NCI-H526 treated with DMSO at 0.1 percent for 48 hours (cell line): ENCODE measurements at regions not wholly inside any gene's neighbourhood (a gene's known extent, or its start where the extent isn't known, plus 50 kb on each side); places are given as distances from the start of the nearest gene placed in this dataset.

Source experiments
- DNase-seq: peaks from one replicate; lab custom pipeline; 2025; lab: John Stamatoyannopoulos, UW

GRCh38 chr6:169082817-169083507 is 170.7 kb downstream of the THBS2 start:
- DNase-seq = no peak

GRCh38 chr6:169082093-169082492 is 171.6 kb downstream of the THBS2 start:
- no peak for DNase-seq

GRCh38 chr6:169081248-169081647 is 172.4 kb downstream of the THBS2 start:
- no peak for DNase-seq

DNA sequence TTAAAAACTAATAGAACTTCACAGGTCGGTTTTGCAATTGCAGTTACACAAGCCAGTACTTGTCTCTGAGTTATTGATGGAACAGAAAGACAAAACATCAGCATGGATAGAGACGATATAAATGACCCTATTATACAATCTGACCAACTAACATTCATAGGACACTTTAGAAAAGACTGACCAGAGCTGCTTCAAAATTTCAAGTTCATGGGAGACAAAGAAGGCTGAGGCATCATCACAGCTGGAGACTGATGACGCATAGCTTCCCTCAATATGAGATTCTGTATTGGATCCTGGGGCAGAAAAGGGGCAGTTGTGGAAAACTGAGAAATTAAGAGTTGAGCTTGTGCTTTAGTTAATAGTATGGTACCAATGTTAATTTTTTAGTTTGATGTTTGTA is 174.0 kb downstream of the THBS2 start:
- no peak for DNase-seq

- DNase-seq = no peak
Observed at GRCh38 chr6:169078399-169079145, 175.1 kb downstream of the THBS2 start.

DNA sequence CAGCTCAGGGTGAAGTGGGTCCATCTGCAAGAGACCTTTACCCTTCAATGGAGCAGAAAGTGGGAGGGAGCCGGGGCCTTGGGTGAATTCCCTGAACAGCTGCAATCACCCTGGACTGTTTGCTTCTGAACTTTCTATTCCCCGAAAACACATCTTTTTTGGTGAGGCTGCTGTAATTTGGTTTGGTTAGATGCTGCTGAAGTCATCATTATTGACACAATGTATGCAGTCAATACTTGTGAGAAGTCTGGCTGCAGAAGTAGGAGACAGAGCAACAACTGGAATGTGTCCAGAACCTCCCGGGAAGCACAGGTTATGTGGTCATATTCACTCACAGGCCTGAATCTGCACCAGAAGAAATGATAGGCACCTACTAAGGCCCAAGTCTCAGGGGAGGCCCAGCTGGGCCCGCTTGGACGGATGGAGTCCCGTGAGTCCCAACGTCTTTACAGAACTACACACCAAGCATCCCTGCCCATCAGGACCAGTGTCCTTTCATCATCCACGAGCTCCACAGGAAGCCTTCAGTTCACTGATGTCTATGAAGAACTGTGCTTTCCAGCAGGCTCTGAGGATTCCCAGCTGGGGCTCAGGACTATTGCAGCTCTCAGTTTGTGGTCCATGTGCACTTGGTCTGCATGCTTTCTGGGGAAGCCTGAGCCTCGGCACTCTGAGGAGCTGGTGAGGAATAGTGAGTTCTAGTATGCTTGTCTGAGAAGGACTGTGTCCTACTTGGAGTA is 177.6 kb downstream of the THBS2 start:
- DNase-seq = no peak

GRCh38 chr6:169075211-169075914 is 178.3 kb downstream of the THBS2 start:
- DNase-seq = no peak

- DNase-seq = no peak
Observed at GRCh38 chr6:169074526-169074925, 179.1 kb downstream of the THBS2 start.

DNA sequence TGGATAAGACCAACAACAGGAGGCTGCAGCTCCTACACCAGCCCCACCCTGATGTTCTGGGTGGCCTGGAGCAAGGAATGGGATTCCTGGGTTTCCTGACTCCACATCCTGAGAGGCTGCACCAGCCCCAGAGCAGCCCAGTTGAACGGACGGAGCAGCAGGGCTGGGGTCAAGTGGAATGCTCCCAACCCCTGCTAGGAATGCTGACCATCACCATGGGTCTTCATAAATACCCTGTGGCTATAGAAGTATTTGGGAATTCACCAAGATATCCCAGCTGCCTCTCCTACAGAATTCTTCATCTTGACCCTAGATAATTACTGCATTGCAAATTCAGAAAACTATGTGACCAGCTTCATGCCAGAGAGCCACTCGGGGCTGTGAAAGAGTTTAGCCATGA is 180.3 kb downstream of the THBS2 start:
- no peak for DNase-seq

DNA sequence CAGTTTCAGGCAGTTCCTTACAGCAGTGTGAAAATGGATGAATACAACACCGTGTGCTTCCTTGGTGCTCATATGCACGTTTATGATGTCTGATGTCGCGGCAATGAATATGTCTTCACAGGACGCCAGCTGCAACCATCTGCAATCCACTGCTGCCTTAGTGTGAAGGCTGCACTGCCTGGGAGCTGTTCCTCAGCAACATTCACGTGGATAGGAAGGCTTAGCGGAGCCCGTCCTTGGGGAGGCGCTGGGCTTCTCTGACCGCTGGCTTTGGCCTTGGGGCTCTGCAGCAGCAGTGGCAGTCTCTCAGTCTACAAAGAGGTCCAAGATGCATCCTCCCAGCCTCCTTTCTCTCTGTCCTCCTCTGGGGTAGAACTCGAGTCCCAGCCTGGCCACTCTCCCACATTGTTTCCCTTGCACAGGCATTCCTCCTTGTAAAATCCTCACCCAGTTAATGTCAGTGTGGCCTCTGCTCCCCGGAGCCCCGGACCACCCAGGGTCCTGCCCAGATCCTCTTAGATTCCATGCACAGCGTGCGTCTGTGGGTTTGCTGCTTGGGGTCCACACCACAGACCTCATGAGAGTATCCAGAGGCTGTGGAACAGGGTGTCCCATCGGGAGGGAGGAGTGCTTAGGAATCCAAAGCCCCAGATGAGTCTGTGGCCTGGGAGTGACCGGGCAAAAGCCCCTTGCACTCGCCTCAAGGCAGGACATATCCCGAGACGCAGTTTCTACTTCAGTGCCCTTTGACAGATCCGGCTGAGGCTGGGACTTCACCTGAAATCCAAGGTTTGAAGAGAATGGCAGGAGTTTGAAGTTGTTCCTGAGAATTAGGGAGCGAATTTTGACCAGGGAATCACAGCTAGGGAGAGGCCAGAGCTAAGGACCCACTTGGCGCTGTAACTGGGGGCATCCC is 181.3 kb downstream of the THBS2 start:
- DNase-seq = no peak

DNA sequence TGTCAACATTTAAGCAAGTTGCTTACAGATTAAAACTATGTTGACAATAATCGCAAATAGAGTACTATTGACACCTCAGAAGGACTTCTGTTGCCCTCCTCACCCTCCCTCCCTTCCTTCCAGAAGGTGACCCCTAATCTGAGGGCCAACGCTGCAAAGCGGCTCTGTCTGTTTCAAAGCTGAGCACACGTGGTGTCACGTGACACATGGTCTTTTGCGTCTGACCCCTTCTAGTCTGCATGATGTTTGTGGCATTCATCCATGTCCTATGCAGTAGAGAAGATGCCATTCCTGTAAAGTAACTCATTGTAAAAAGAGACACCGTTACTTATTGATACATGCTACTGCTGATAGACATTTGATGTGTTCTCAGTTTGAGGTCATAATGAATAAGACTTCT is 182.3 kb downstream of the THBS2 start:
- no peak for DNase-seq

DNA sequence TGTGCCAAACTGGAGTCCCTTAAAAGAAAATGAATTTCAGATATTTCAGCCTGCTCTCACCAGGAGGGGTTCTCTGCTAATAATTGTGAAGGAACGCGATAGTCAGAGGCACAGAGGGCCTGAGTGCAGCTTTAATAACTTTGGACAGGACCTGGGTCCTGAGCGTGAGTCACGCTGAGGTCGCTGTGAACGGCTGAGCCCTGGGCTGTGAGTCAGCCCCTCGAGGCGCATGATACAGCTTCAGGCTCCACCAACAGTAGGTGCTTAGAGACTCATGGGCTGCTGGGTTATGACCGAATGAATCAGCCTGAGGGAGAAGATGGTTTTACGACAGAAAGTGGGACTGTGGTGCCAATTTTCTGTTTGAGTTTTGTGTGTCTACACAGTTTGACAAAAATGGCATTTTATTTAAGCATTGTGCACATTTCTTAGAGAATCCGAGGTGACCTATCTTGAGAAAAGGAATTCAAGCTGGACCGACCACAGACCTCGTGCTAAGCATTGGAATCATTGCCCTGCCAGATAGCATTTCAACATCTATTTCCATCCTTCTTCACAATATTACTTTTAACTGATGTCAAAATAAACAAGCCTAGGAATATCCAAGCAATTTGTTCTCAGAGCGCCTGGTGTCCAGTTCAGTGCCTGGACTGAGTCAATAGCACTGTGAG is 183.0 kb downstream of the THBS2 start:
- no peak for DNase-seq

GRCh38 chr6:169069356-169069755 is 184.3 kb downstream of the THBS2 start:
- no peak for DNase-seq

DNA sequence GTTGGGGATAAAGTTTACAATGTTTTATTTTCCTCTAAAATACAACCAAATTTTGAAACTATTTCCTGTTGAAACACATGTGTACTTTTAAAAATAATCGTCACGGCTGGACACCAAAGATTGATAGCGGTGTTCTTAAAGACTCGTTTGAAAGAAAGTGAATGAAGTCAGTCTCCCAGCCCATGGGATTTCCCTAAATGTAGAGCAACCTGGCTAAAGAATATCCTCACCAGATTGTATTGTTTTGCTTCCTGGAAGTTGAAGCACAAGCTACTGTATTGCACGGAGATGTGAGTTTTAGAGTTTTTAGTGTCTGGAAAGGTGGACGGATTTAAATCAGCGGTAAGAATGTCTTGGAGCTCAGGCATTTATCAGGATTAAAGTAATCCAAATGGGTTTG is 189.5 kb downstream of the THBS2 start:
- DNase-seq = no peak

DNA sequence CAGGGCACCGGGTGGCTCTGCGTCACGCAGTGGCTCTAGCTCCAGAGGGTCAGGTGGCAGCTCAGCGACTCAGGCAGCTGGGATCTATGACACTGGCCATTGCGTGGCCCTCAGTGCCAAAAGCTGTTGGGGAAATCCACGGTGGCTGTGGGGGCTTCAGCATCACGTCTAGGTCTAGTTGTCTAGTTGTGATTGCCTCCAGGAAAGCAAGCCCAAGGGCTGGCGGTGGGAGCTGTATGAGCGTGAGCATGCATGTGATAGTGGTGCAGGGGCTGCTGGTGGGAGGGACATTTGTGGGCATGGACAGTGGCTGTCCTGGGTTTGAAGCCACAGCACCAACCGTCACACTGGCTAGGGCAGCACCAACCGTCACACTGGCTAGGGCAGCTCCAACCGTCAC is 191.4 kb downstream of the THBS2 start:
- no peak for DNase-seq

GRCh38 chr6:169058634-169059033 is 195.0 kb downstream of the THBS2 start:
- no peak for DNase-seq

DNA sequence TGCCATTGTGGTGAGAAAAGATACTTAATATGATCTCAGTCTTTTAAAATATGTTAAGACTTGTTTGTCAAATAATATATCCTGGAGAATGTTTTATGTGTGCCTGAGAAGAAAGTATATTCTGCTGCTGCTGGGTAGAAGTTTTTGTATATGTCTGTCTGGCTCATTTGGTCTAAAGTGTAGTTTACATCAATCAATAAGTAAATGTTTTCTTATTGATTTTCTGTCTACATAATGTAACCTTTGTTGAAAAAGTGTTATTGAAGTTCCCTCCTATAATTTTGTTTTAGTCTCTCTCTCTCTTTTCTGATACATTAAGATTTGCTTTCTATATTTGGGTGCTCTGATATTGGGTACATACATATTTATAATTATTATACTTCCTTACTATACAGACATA is 201.2 kb downstream of the THBS2 start:
- DNase-seq = no peak

GRCh38 chr6:169051371-169051770 is 202.3 kb downstream of the THBS2 start:
- no peak for DNase-seq

- no peak for DNase-seq
Observed at GRCh38 chr6:169048865-169049205, 204.8 kb downstream of the THBS2 start.

DNA sequence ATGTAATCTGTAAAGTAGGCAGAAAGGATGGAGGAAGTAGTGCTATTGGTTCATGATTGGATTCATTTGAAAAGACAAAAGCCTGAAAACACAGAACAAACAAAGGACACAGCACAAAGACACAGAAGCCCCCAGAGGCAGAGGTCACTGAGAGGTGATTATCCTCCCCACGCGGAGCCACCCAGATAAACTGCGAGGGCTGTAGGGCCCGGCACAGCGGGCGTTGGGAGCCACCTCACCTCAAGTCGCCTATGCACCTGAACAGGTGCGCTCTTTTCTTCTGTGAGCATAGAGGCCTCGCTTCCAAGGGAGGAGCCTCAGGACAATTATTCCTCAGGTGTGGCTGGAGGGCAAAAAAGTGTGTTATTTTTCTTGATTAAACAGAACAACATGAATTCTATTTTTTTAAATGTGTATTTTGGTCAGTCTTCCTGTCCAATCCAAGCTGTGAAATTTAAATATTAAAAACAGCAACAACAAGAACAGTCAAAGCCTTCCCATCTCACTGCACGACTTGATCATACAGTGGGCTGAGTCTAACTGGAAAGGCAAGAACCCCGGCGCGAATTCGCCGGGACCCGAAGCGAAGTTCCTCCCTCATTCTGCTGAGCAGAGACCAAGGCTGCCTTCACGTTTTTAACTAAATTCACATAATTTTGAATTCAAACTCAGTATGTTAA is 205.3 kb downstream of the THBS2 start:
- DNase-seq = no peak
